Activated naive CD4-positive, alpha-beta T cell treated with anti-CD3 and anti-CD28 coated beads for 36 hours (primary cell): ENCODE measurements at regions not wholly inside any gene's neighbourhood (a gene's known extent, or its start where the extent isn't known, plus 50 kb on each side); places are given as distances from the start of the nearest gene placed in this dataset.

Source experiments
- CTCF ChIA-PET: fragments of 350-600 bp; sonication (Branson Sonifier 250); formaldehyde crosslinking; loops from one replicate; lab custom pipeline; 2021; ENCODE audit warnings: antibody characterized with exemption; lab: Charles Lee
- DNase-seq: peaks from one replicate; pipeline ENCODE4 v3.0.0-alpha.2; 2020
- H3K27ac Mint-ChIP-seq: one replicate; pipeline ENCODE4 v1.8.0; 2021; ENCODE audit warnings: mild to moderate bottlenecking, mixed read lengths
- H3K27me3 Mint-ChIP-seq: one replicate; pipeline ENCODE4 v1.8.0; 2021; ENCODE audit warnings: low read depth, mixed read lengths
- H3K36me3 Mint-ChIP-seq: one replicate; pipeline ENCODE4 v1.8.0; 2021; ENCODE audit warnings: low read depth, mixed read lengths
- H3K4me1 Mint-ChIP-seq: one replicate; pipeline ENCODE4 v1.8.0; 2021; ENCODE audit warnings: low read depth, mixed read lengths
- H3K4me3 Mint-ChIP-seq: one replicate; pipeline ENCODE4 v1.8.0; 2021; ENCODE audit warnings: mild to moderate bottlenecking, moderate library complexity, mixed read lengths
- H3K9me3 Mint-ChIP-seq: one replicate; pipeline ENCODE4 v1.8.0; 2021; ENCODE audit warnings: mixed read lengths
- intact Hi-C: fragments of 100-400 bp; cut with micrococcal nuclease; formaldehyde crosslinking; loops from one replicate; pipeline ENCODE4 v1.15.1; 2023

DNA sequence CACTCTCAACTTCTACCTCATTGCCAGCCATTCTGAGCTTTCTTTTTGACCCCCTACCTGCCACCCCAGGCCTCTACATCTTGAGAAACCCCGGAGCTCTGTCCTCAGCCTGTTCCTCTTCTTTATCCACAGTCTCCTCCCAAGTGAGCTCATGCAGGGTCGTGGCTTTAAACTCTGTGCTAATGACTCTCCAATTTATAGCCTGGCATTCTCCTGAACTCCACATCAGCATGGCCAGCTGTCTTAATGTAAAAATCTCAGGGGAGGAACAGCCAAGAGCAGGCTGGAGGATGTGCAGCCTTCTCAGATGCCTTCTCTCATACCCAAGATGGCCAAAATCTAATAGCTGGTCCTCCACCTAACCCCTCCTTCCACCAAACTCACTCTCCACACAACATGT is 84.2 kb downstream of the CCDC185 start:
- DNase-seq = no peak
- CTCF ChIA-PET = interaction anchor here (0.6 to 1.0 kb wide), 2 partner anchors 55 to 468 kb away, joined by 4 to 7 read pairs; no protein-coding TSS in a partner anchor
- intact Hi-C loops = no loop called here
- Mint-ChIP-seq H3K9me3 (no peaks in the 10 kb centered on the region), H3K4me1 (no peaks in the 10 kb centered on the region), H3K27me3 (peaks cover 5% of the 10 kb centered on the region), H3K36me3 (no peaks in the 10 kb centered on the region), H3K27ac (no peak overlapping the region), H3K4me3 (no peak overlapping the region)

DNA sequence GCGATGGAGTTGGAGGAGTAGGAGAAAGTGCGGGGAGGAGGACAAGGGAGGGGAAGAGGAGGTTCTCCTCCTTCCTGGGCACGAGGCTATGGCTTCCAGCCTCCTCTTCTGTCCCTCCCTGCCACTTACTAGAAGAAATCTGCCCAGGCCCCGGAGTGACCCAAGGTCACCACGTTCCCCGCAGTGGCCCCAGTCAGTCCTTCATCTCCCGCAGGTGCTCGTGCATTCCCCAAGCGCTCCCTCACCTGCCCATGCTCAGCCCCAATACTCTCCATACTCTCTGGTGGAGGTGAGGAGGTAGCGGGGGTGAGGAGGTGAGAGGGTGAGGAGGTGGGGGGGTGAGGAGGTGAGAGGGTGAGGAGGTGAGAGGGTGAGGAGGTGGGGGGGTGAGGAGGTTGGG is 85.4 kb downstream of the CCDC185 start:
- no peak for DNase-seq
- intact Hi-C loops = no loop called here
- no peak overlapping the region for H3K27ac Mint-ChIP-seq
- CTCF ChIA-PET = no interaction called here
- no peaks in the 10 kb centered on the region for H3K4me1 Mint-ChIP-seq
- H3K27me3 Mint-ChIP-seq = peaks cover 5% of the 10 kb centered on the region
- no peaks in the 10 kb centered on the region for H3K9me3 Mint-ChIP-seq
- no peaks in the 10 kb centered on the region for H3K36me3 Mint-ChIP-seq
- H3K4me3 Mint-ChIP-seq = no peak overlapping the region

DNA sequence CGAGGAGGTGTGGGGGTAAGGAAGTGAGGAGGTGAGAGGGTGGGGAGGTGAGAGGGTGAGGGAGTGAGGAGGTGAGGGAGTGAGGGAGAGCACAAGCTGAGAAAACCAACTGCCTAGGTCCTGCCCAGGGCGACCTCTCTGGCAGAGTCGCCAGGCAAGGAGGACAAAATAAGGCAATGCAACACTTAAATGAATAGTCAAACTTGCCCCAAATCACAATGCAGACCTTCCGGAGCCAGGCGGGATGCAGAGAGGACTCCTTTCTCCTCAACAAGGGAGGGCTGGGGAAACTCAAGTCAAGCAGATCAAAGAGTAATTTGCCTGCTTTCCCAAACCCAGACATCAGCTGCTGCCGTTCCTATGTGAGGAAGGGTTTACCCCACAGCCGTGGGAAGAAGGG is 86.0 kb downstream of the CCDC185 start:
- Mint-ChIP-seq H3K36me3 (no peaks in the 10 kb centered on the region), H3K27me3 (peaks cover 5% of the 10 kb centered on the region), H3K4me3 (no peak overlapping the region), H3K27ac (no peak overlapping the region), H3K9me3 (no peaks in the 10 kb centered on the region), H3K4me1 (peaks cover 3% of the 10 kb centered on the region)
- DNase-seq = no peak
- CTCF ChIA-PET = no interaction called here
- intact Hi-C loops = no loop called here

DNA sequence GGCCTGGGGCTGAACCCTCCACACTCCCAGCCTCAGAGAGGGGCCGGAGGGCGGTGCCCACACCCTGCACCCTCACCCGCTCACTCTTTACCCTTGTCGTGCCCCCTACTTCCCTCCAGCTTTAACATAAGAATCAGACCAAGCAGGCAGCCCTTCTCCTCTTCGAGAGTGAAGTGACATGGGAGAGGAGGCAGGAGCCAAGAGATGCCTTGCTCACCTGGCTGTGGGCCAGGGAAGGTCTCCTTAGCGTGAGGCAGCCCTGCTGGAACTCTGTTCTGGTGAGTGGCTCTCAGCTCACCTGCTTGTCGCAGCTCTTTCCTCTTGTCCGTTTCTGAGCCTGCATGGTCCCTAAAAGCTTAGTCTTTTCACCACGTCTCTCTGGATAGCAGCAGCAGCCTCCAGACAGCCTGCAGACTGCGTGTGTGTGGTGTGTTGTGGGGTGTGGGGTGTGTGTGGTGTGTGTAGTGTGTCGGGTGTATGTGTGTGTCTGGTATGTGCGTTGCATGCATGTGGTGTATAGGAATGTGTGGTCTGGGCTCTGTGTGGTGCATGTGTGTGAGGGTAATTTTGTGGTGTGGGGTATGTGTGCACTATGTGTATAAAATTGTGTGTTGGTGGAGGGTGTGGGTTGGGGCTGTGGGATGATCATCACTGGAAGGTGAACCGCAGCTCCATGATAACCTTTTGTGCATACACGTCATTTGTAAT is 86.7 kb downstream of the CCDC185 start:
- intact Hi-C loops = no loop called here
- peaks cover 5% of the 10 kb centered on the region for H3K27me3 Mint-ChIP-seq
- no peak overlapping the region for H3K27ac Mint-ChIP-seq
- CTCF ChIA-PET = no interaction called here
- H3K9me3 Mint-ChIP-seq = no peaks in the 10 kb centered on the region
- DNase-seq = no peak
- H3K4me3 Mint-ChIP-seq = no peak overlapping the region
- H3K4me1 Mint-ChIP-seq = peaks cover 3% of the 10 kb centered on the region
- H3K36me3 Mint-ChIP-seq = no peaks in the 10 kb centered on the region

DNA sequence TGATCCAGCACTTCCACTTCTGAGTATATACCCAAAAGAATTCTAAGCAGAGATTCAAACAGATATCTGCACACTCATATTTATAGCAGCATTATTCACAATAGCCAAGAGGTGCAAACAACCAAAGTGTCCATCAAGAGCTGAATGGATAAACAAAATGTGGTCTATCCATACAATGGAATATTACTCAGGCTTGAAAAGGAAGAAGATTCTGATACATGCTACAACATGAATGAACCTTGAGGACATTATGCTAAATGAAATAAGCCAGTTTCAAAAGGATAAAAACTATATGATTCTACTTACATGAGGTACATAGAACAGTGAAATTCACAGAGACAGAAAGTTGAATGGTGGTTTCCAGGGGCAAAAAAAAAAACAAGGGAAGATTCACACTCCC is 88.9 kb downstream of the CCDC185 start:
- no peaks in the 10 kb centered on the region for H3K9me3 Mint-ChIP-seq
- H3K4me1 Mint-ChIP-seq = peaks cover 7% of the 10 kb centered on the region
- DNase-seq = no peak
- intact Hi-C loops = no loop called here
- no peaks in the 10 kb centered on the region for H3K36me3 Mint-ChIP-seq
- CTCF ChIA-PET = interaction anchor here (0.7 kb wide), 1 partner anchor 349 kb away, joined by 3 read pairs; no protein-coding TSS in a partner anchor
- no peak overlapping the region for H3K4me3 Mint-ChIP-seq
- H3K27ac Mint-ChIP-seq = no peak overlapping the region
- H3K27me3 Mint-ChIP-seq = peaks cover 5% of the 10 kb centered on the region

DNA sequence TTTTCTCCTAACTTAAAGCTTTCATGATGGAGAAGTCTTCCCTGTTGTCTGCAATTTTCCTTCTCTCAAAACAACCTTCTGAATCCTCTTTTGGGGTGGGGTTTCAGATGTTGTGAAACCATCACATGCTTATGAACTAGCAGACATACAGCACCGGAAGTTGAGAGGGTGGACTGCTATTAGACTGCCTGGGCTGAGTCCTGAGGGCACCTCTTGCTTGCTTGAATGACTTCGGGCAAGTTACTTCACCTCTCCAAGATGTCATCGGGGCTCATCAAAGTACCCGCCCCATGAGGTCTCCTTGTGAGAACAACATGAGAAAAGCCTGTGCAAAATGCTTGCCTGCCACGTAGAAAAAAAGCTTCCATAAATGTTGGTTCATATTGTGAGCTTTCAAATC is 89.6 kb downstream of the CCDC185 start:
- no peak for DNase-seq
- CTCF ChIA-PET = interaction anchor here (0.7 to 1.3 kb wide), 3 partner anchors 25 to 349 kb away, joined by 3 to 6 read pairs (median 3); no protein-coding TSS in a partner anchor
- Mint-ChIP-seq H3K9me3 (no peaks in the 10 kb centered on the region), H3K36me3 (no peaks in the 10 kb centered on the region), H3K27ac (no peak overlapping the region), H3K4me3 (no peak overlapping the region), H3K4me1 (peaks cover 7% of the 10 kb centered on the region), H3K27me3 (peaks cover 3% of the 10 kb centered on the region)
- intact Hi-C loops = no loop called here

DNA sequence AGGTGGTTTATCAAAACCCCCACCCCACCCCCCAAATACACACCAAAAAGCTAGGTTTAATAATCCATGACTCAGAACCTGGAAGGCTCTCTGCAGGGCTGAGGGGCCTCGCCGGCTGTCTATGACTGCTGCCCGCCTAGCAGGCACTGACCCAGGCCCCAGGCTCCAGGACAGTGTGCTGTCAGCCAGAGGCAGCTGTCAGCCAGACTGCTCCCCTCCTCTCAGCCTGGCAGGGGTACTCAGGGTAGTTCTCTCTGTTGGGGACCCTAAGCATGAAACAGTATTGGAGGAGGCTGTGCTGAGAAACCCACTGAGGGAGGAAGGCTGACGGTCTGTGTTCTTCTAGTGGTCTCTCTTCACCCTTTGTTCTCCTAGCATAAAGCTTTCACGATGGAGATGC is 90.3 kb downstream of the CCDC185 start:
- Mint-ChIP-seq H3K4me3 (no peak overlapping the region), H3K4me1 (peaks cover 7% of the 10 kb centered on the region), H3K36me3 (no peaks in the 10 kb centered on the region), H3K27me3 (peaks cover 1% of the 10 kb centered on the region), H3K9me3 (no peaks in the 10 kb centered on the region), H3K27ac (no peak overlapping the region)
- intact Hi-C loops = no loop called here
- CTCF ChIA-PET = interaction anchor here (0.6 to 1.3 kb wide), 4 partner anchors 26 to 200 kb away, joined by 3 to 6 read pairs (median 3); no protein-coding TSS in a partner anchor
- no peak for DNase-seq

DNA sequence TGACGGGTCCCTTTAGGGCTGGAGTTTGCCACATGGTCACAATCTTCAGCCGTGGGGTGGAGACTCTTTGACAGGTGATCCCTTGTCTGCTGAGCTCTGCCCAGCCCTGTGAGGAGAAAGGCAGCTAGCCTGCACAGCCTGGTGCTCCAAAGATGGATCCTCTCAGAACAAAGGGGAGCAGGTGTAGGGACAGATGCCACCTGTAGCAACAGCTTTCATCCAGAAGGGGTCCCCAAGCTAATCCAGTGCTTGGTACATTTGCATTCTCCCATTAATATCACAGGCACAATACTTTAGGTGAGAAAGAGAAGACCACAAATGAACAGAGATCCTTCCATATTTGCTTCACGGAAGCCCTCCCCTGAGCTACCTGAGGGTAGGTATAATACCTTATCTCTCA is 93.2 kb downstream of the CCDC185 start:
- intact Hi-C loops = no loop called here
- CTCF ChIA-PET = no interaction called here
- H3K36me3 Mint-ChIP-seq = no peaks in the 10 kb centered on the region
- no peaks in the 10 kb centered on the region for H3K9me3 Mint-ChIP-seq
- H3K4me3 Mint-ChIP-seq = no peak overlapping the region
- H3K4me1 Mint-ChIP-seq = peaks cover 7% of the 10 kb centered on the region
- no peak overlapping the region for H3K27ac Mint-ChIP-seq
- no peaks in the 10 kb centered on the region for H3K27me3 Mint-ChIP-seq
- no peak for DNase-seq

DNA sequence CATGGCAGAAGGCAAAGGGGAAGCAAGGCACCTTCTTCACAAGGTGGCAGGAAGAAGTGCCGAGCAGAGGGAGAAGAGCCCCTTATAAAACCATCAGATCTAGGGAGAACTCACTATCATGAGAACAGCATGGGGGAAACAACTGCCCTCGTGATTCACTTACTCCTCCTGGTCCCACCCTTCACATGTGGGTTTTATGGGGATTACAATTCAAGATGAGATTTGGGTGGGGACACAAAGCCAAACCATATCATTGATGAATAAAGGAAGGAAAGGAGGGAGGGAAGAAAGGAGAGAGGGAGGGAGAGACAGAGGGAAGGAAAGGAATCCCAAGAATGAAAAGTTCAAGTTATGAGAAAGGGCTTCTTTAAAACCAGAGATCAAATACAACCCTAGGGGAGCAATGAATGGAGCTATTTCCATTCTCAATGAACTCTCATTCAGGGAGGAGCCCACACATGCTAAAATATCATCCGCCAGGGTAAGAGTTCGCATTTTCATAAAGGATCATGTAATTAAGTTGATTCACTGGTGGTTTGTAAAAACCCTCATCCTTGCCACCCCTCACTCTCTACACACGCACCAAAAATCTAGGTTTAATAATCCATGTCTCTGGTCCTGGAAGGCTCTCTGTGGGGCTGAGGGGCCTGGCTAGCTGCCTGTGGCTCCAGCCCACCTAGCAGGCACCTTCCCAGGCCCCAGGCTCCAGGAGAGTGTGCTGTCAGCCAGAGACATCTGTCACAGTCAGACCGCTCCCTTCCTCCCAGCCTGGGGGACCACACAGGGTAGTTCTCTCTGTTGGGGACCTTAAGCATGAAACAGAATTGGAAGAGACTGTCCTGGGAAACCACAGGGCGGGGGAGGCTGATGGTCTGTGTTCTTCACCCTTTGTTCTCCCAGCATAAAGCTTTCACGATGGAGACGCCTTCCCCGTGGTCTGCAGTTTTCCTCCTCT is 94.0 kb downstream of the CCDC185 start:
- CTCF ChIA-PET = no interaction called here
- intact Hi-C loops = no loop called here
- no peaks in the 10 kb centered on the region for H3K9me3 Mint-ChIP-seq
- DNase-seq = no peak
- H3K27ac Mint-ChIP-seq = no peak overlapping the region
- H3K27me3 Mint-ChIP-seq = no peaks in the 10 kb centered on the region
- H3K4me1 Mint-ChIP-seq = peaks cover 7% of the 10 kb centered on the region
- H3K4me3 Mint-ChIP-seq = no peak overlapping the region
- H3K36me3 Mint-ChIP-seq = no peaks in the 10 kb centered on the region

DNA sequence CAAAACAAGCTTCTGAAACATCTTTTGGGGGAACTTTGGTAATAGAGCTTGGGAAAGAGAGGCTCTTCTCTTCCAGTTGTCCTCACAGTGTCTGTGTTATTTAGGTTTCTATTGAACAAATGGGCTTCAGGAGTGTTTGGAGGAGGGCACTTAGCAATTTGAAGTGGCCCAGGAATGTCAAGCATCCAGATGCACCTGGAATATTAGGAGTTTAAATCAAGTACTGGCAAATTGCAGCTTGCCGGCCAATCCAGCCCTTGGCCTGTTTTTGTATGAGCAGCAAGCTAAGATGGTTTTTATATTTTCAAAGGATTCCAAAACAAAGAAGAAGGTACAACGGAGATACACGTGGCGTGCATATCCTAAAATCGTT is 94.7 kb downstream of the CCDC185 start:
- Mint-ChIP-seq H3K4me1 (peaks cover 7% of the 10 kb centered on the region), H3K27ac (no peak overlapping the region), H3K27me3 (no peaks in the 10 kb centered on the region), H3K36me3 (no peaks in the 10 kb centered on the region), H3K9me3 (no peaks in the 10 kb centered on the region), H3K4me3 (no peak overlapping the region)
- DNase-seq = no peak
- intact Hi-C loops = no loop called here
- CTCF ChIA-PET = no interaction called here

DNA sequence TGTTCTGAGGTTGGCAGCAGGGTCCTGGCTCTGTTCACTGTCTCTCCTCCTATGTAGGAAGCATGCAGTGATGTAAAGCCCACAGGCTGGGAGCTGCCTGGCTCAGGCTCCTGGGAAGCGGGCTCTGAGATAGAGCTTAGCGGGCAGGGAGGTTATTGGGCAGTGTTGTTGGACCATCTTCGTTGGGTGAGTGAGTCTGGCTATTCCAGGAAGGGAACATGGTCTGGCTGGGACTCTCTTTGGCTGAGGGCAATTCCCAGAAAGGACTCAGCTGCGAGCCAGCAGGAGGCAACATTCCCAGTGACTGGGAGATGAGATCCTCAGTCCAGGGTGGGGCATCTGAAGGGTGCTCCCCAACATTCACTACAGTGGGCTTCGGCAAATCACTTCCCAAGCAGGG is 96.2 kb downstream of the CCDC185 start:
- Mint-ChIP-seq H3K27me3 (no peaks in the 10 kb centered on the region), H3K4me3 (no peak overlapping the region)

DNA sequence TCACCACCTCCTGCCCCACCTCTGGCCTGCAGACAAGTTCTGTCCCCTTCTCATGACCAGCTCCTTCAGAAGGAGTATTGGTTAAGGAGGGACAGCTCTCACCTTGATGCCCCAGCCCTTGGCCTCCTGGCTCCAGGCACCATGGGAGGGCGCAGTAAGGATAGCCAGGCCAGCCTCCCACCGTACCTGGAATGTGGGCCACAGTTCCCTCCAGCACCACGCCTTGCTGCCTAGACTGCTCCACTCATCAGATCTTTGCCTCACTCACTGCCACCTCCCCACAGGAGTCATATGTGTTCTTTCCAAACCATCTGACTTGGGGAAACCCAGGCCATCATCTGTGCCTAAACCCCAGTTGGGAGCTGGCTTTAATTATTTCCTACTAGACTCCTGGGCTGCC is 97.0 kb downstream of the CCDC185 start:
- H3K27ac Mint-ChIP-seq = no peak overlapping the region
- intact Hi-C loops = no loop called here
- CTCF ChIA-PET = no interaction called here

More for the DNA sequence above, 96.2 kb downstream of the CCDC185 start:
- H3K36me3 Mint-ChIP-seq = no peaks in the 10 kb centered on the region
- H3K4me1 Mint-ChIP-seq = peaks cover 4% of the 10 kb centered on the region
- DNase-seq = no peak
- intact Hi-C loops = no loop called here
- H3K9me3 Mint-ChIP-seq = no peaks in the 10 kb centered on the region
- H3K27ac Mint-ChIP-seq = no peak overlapping the region
- CTCF ChIA-PET = no interaction called here

More for the DNA sequence above, 97.0 kb downstream of the CCDC185 start:
- Mint-ChIP-seq H3K27me3 (no peaks in the 10 kb centered on the region), H3K4me3 (no peak overlapping the region), H3K9me3 (no peaks in the 10 kb centered on the region), H3K36me3 (no peaks in the 10 kb centered on the region), H3K4me1 (peaks cover 4% of the 10 kb centered on the region)
- no peak for DNase-seq
